K562 (cell line): ENCODE measurements at regions not wholly inside any gene's neighbourhood (a gene's known extent, or its start where the extent isn't known, plus 50 kb on each side); places are given as distances from the start of the nearest gene placed in this dataset.

Source experiments
- ATAC-seq: fragments of 200-7000 bp; cut with Tn5 transposase; 3 replicates; pipeline ENCODE4 v1.9.1; 2020; ENCODE audit warnings: moderate library complexity
- BruUV-seq: library from RNA; stranded (reverse); fragments of 400-500 nt; replicated peaks from 2 replicates; lab custom pipeline; 2021; lab: Mats Ljungman, UMichigan
- CTCF ChIA-PET: fragments of 300-600 bp; formaldehyde crosslinking; extraction: SDS; loops from one replicate; lab custom pipeline; 2021; ENCODE audit warnings: low intra/inter-chr PET ratio; lab: Yijun Ruan, JAX
- POLR2A ChIA-PET: fragments of 300-600, 350-650 bp; sonication (Branson Sonifier 250); formaldehyde crosslinking; extraction: SDS; loops from one replicate; lab custom pipeline; 2021; ENCODE audit warnings: antibody characterized with exemption, inconsistent platforms; lab: Yijun Ruan, JAX
- DNase-seq, 4 experiments: peaks; one replicate each; pipeline versions ENCODE4 v3.0.0 to v3.0.0-alpha.2; 2011 to 2018; ENCODE audit warnings: low spot score in 3 of 4, mixed read lengths in 3 of 4; ENCODE audit errors: extremely low read depth in 1 of 4
- FAIRE-seq: peaks from 2 replicates; lab custom pipeline; 2011; peaks lifted over from hg19 to GRCh38; lab: Jason Lieb, UNC
- H2AFZ ChIP-seq: 2 replicates; pipeline ENCODE4 v1.6.0; 2011; ENCODE audit warnings: low read depth, low read length, control low read depth, inconsistent platforms
- H3K27ac ChIP-seq: fragments of 200-600 bp; 3 replicates; pipeline ENCODE4 v1.8.0; 2011; ENCODE audit warnings: low read depth, mild to moderate bottlenecking, control low read depth, inconsistent platforms, low read length, moderate library complexity, mixed read lengths; ENCODE audit errors: extremely low read depth
- H3K27me3 ChIP-seq, 2 experiments: fragments of 300-600 bp in 1 of 2; 2 replicates in 1 of 2; 3 replicates in 1 of 2; pipeline versions ENCODE4 v1.6.0 to v1.8.0; 2011; ENCODE audit warnings: inconsistent platforms in 2 of 2, low read length in 2 of 2, mild to moderate bottlenecking in 1 of 2, mixed read lengths in 1 of 2, moderate library complexity in 1 of 2; ENCODE audit not compliant: control insufficient read depth in 2 of 2, insufficient read depth in 2 of 2
- H3K36me3 ChIP-seq: fragments of 300-600 bp; 3 replicates; pipeline ENCODE4 v1.8.0; 2011; ENCODE audit warnings: mild to moderate bottlenecking, low read length, inconsistent platforms; ENCODE audit not compliant: control insufficient read depth, insufficient read depth
- H3K4me1 ChIP-seq, 2 experiments: fragments of 200-600 bp in 1 of 2; replicated peaks in 1 of 2; 2 replicates in 1 of 2; 3 replicates in 1 of 2; pipeline versions ENCODE4 v1.5.1 to v1.8.0; 2011; ENCODE audit warnings: inconsistent platforms in 2 of 2, low read length in 2 of 2, mild to moderate bottlenecking in 1 of 2, mixed read lengths in 1 of 2, moderate library complexity in 1 of 2; ENCODE audit not compliant: control insufficient read depth in 2 of 2, insufficient read depth in 2 of 2
- H3K4me2 ChIP-seq: 2 replicates; pipeline ENCODE4 v1.6.1; 2011; ENCODE audit warnings: low read length, control low read depth, inconsistent platforms, mixed read lengths; ENCODE audit not compliant: insufficient read depth
- H3K4me3 ChIP-seq: fragments of 200-600 bp; sonication (generic), shearing (Covaris generic); 2 replicates; pipeline ENCODE4 v1.5.1; 2016; ENCODE audit warnings: control low read depth, inconsistent platforms
- H3K79me2 ChIP-seq: fragments of 200-600 bp; 3 replicates; pipeline ENCODE4 v1.8.0; 2011; ENCODE audit warnings: low read length, inconsistent platforms; ENCODE audit not compliant: control insufficient read depth, insufficient read depth
- H3K9ac ChIP-seq, 2 experiments: 2 replicates each; pipeline versions ENCODE4 v1.6.0 to v1.6.1; 2011; ENCODE audit warnings: low read depth in 2 of 2, low read length in 2 of 2, control low read depth in 1 of 2, inconsistent platforms in 1 of 2, mild to moderate bottlenecking in 1 of 2, mixed read lengths in 1 of 2; ENCODE audit not compliant: insufficient read depth in 1 of 2
- H3K9me1 ChIP-seq: one replicate; pipeline ENCODE4 v1.6.0; 2011; ENCODE audit warnings: inconsistent platforms, mild to moderate bottlenecking, low read length, moderate library complexity; ENCODE audit not compliant: control insufficient read depth, insufficient read depth
- H3K9me3 ChIP-seq: replicated peaks from 2 replicates; pipeline ENCODE4 v1.5.1; 2011; ENCODE audit warnings: low read depth, low read length, inconsistent platforms; ENCODE audit not compliant: control insufficient read depth, insufficient read depth
- H4K20me1 ChIP-seq: replicated peaks from 2 replicates; pipeline ENCODE4 v1.6.1; 2011; ENCODE audit warnings: low read length, inconsistent platforms, mixed read lengths; ENCODE audit not compliant: control insufficient read depth, insufficient read depth
- AFF4 ChIP-seq: sonication (generic); formaldehyde crosslinking; IDR thresholded peaks from 2 replicates; pipeline ENCODE4 v1.8.0; 2023; ENCODE audit warnings: mild to moderate bottlenecking, missing genetic modification reagents
- CBX3 ChIP-seq, 2 experiments: IDR thresholded peaks; 1 replicate in 1 of 2; 2 replicates in 1 of 2; pipeline ENCODE4 v1.6.1; 2012; ENCODE audit warnings: inconsistent platforms in 2 of 2, low read length in 2 of 2, borderline replicate concordance in 1 of 2, control low read depth in 1 of 2
- KAT8 ChIP-seq: fragments of 450-650 bp; IDR thresholded peaks from 2 replicates; pipeline ENCODE4 v1.6.1; 2016; ENCODE audit warnings: low read depth, mild to moderate bottlenecking
- OTX1 ChIP-seq: fragments of 450-650 bp; formaldehyde crosslinking; IDR thresholded peaks from 2 replicates; pipeline ENCODE4 v1.4.0; 2022; ENCODE audit warnings: mild to moderate bottlenecking
- POU5F1 ChIP-seq: fragments of 150-350 bp; IDR thresholded peaks from 2 replicates; pipeline ENCODE4 v1.6.1; 2014; ENCODE audit warnings: borderline replicate concordance, low read length, low read depth, mild to moderate bottlenecking; ENCODE audit not compliant: partially characterized antibody
- SNIP1 ChIP-seq: fragments of 450-650 bp; IDR thresholded peaks from 2 replicates; pipeline ENCODE4 v1.7.1; 2017; ENCODE audit warnings: low read depth, mild to moderate bottlenecking
- TBL1XR1 ChIP-seq, 2 experiments: IDR thresholded peaks; 2 replicates each; pipeline ENCODE4 v1.6.1; 2012; ENCODE audit warnings: improper control_type of control experiment in 2 of 2, low read length in 2 of 2, mild to moderate bottlenecking in 1 of 2
- WHSC1 ChIP-seq: IDR thresholded peaks from one replicate; pipeline ENCODE4 v1.6.1; 2012; ENCODE audit warnings: low read length, control low read depth, inconsistent platforms
- ZBTB34 ChIP-seq: fragments of 250-450 bp; sonication (Bioruptor Pico); IDR thresholded peaks from 2 replicates; pipeline ENCODE4 v1.8.0; 2021; ENCODE audit warnings: mild to moderate bottlenecking, moderate library complexity
- ZNF561 ChIP-seq: fragments of 450-650 bp; formaldehyde crosslinking; conservative IDR thresholded peaks from 2 replicates; pipeline ENCODE4 v1.4.0; 2020; ENCODE audit warnings: mild to moderate bottlenecking, moderate library complexity
- ZNF639 ChIP-seq, 2 experiments: fragments of 200-800 bp in 1 of 2; sonication (Bioruptor generic) in 1 of 2; sonication (generic) in 1 of 2; formaldehyde crosslinking in 1 of 2; IDR thresholded peaks in 1 of 2; conservative IDR thresholded peaks in 1 of 2; 2 replicates each; pipeline versions ENCODE4 v1.5.0 to v1.6.1; 2016 to 2020; ENCODE audit warnings: missing compliant biosample characterization in 1 of 2, missing genetic modification characterization in 1 of 2, missing genetic modification reagents in 1 of 2
- WGBS: fragments of 100-300 bp; shearing (Covaris generic); methylation state at CpG from one replicate; pipeline ENCODE4 v1.1.6; 2016; ENCODE audit warnings: low coverage, mixed read lengths; ENCODE audit not compliant: insufficient coverage; ENCODE audit errors: missing lambda C conversion rate; 5-methylcytosine and 5-hydroxymethylcytosine counted together
- in situ Hi-C: fragments of 300-500 bp; cut with MboI; formaldehyde crosslinking; loops from 4 replicates; pipeline ENCODE4 v1.15.0; 2018; ENCODE audit warnings: inconsistent platforms, mixed read lengths
- intact Hi-C: fragments of 100-400 bp; cut with micrococcal nuclease; formaldehyde crosslinking; loops from 2 replicates; pipeline ENCODE4 v1.14.2; 2022

- BruUV-seq: no TSS peak
- H3K36me3 ChIP-seq: no peaks in the 10 kb centered on the region
- FAIRE-seq: no peak
- no peaks in the 10 kb centered on the region for H3K4me1 ChIP-seq
- no peaks in the 10 kb centered on the region for H3K27me3 ChIP-seq
- H3K27ac ChIP-seq: no peak overlapping the region
- in situ Hi-C loops: no loop called here
- H3K9ac ChIP-seq: no peak overlapping the region
- no peaks in the 10 kb centered on the region for H3K79me2 ChIP-seq
- TF ChIP-seq CBX3 (IDR thresholded peaks at IDR 0.05; ENCODE audit: borderline replicate concordance in 1 of 2, low read length in 2 of 2): no peak
- no peak for TF ChIP-seq KAT8
- no peak for TF ChIP-seq OTX1 (CRISPR knock-in tag)
- TF ChIP-seq TBL1XR1 (IDR thresholded peaks at IDR 0.05; ENCODE audit: low read length in 2 of 2): no peak
- TF ChIP-seq WHSC1: no peak
- TF ChIP-seq SNIP1: no peak
- TF ChIP-seq AFF4 (CRISPR knock-in tag): no peak
- no peak for TF ChIP-seq ZNF561 (CRISPR knock-in tag)
- no peak for TF ChIP-seq POU5F1
- no peak for TF ChIP-seq ZBTB34
- TF ChIP-seq ZNF639 (CRISPR knock-in tag; conservative IDR thresholded peaks at IDR 0.05 in 1 of 2, IDR thresholded peaks at IDR 0.05 in 1 of 2): no peak
- intact Hi-C loops: no loop called here
- ATAC-seq: no peak
- no peak overlapping the region for H2AFZ ChIP-seq
- WGBS: 0% methylated on average over 3 of the region's 4 CpGs
- no peaks in the 10 kb centered on the region for H3K9me1 ChIP-seq
- no peaks in the 10 kb centered on the region for H4K20me1 ChIP-seq
- H3K4me2 ChIP-seq: no peak overlapping the region
- no peak overlapping the region for H3K4me3 ChIP-seq
- H3K9me3 ChIP-seq: no peaks in the 10 kb centered on the region; the same call in 1 of the 2 replicates
- ChIA-PET POLR2A (no interaction called here), CTCF (no interaction called here)
- DNase-seq: no peak
Measured at GRCh38 chr15:46409841-46410301, 775.0 kb downstream of the SQOR start.
